ENCODE measurements at regions not wholly inside any gene's neighbourhood (a gene's known extent, or its start where the extent isn't known, plus 50 kb on each side); places are given as distances from the start of the nearest gene placed in this dataset.
"Not testable (repeated sequence)": the region's sequence is repeated elsewhere in the genome, so short reads cannot be mapped to it uniquely, and the experiment has no call there.

DNA sequence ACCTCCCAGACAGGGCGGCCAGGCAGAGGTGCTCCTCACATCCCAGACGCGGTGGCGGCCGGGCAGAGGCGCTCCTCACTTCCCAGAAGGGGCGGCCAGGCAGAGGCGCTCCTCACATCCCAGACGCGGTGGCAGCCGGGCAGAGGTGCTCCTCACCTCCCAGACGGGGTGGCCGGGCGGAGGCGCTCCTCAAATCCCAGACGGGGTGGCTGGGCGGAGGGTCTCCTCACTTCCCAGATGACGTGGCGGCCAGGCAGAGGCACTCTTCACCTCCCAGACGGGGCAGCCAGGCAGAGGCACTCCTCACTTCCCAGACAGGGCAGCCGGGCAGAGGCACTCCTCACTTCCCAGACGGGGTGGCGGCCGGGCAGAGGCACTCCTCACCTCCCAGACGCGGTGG, 247.7 kb upstream of the USP9Y start:
- TF ChIP-seq, protein P1, sequence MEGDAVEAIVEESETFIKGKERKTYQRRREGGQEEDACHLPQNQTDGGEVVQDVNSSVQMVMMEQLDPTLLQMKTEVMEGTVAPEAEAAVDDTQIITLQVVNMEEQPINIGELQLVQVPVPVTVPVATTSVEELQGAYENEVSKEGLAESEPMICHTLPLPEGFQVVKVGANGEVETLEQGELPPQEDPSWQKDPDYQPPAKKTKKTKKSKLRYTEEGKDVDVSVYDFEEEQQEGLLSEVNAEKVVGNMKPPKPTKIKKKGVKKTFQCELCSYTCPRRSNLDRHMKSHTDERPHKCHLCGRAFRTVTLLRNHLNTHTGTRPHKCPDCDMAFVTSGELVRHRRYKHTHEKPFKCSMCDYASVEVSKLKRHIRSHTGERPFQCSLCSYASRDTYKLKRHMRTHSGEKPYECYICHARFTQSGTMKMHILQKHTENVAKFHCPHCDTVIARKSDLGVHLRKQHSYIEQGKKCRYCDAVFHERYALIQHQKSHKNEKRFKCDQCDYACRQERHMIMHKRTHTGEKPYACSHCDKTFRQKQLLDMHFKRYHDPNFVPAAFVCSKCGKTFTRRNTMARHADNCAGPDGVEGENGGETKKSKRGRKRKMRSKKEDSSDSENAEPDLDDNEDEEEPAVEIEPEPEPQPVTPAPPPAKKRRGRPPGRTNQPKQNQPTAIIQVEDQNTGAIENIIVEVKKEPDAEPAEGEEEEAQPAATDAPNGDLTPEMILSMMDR (conservative IDR thresholded peaks at IDR 0.05; ENCODE audit: low read depth, low read length), result not testable (repeated sequence)
- TF ChIP-seq EZH2phosphoT487 (IDR thresholded peaks at IDR 0.05; ENCODE audit: borderline replicate concordance, low read length), result not testable (repeated sequence)

All from PC-3 (cell line).